ENCODE measurements at regions not wholly inside any gene's neighbourhood (a gene's known extent, or its start where the extent isn't known, plus 50 kb on each side); places are given as distances from the start of the nearest gene placed in this dataset.
A peak's percentile ranks its signal among the peaks of the same experiment; 100 is the strongest.

DNA sequence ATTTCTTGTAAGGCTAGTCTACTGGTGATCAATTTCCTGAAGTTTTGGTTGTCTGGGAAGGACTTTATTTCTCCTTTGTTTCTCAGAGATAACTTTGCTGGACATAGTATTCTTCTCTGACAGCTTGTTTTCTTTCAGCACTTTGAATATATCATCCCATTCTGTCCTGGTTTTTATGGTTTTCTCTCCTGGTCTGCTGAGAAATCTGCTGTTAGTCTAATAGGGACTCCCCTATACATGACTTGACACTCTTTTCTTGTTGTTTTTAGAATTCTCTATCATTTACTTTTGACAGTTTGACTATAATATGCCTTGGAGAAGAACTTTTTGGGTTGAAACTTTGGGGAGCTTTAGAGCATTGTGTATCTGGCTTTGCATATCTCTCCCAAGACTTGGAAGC lies 112.5 kb downstream of the PRL start:
- H3K27me3 ChIP-seq (ENCODE audit: insufficient read depth, poor library complexity, severe bottlenecking), result no peaks in the 10 kb centered on the region
- H3K9me3 ChIP-seq (ENCODE audit: severe bottlenecking), result peaks cover 2% of the 10 kb centered on the region
- no peak overlapping the region for H3K27ac ChIP-seq (ENCODE audit: poor library complexity, severe bottlenecking)
- H3K4me3 ChIP-seq (ENCODE audit: severe bottlenecking), result no peak overlapping the region
- H3K4me1 ChIP-seq (ENCODE audit: insufficient read depth, poor library complexity, severe bottlenecking), result no peaks in the 10 kb centered on the region
- DNase-seq (ENCODE audit: low spot score) (no peak), ATAC-seq (ENCODE audit: low read depth) (no peak)
- H3K36me3 ChIP-seq (ENCODE audit: low read depth), result no peaks in the 10 kb centered on the region
- TF ChIP-seq, protein P1, sequence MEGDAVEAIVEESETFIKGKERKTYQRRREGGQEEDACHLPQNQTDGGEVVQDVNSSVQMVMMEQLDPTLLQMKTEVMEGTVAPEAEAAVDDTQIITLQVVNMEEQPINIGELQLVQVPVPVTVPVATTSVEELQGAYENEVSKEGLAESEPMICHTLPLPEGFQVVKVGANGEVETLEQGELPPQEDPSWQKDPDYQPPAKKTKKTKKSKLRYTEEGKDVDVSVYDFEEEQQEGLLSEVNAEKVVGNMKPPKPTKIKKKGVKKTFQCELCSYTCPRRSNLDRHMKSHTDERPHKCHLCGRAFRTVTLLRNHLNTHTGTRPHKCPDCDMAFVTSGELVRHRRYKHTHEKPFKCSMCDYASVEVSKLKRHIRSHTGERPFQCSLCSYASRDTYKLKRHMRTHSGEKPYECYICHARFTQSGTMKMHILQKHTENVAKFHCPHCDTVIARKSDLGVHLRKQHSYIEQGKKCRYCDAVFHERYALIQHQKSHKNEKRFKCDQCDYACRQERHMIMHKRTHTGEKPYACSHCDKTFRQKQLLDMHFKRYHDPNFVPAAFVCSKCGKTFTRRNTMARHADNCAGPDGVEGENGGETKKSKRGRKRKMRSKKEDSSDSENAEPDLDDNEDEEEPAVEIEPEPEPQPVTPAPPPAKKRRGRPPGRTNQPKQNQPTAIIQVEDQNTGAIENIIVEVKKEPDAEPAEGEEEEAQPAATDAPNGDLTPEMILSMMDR (IDR thresholded peaks at IDR 0.05; ENCODE audit: poor library complexity, severe bottlenecking), result no peak

DNA sequence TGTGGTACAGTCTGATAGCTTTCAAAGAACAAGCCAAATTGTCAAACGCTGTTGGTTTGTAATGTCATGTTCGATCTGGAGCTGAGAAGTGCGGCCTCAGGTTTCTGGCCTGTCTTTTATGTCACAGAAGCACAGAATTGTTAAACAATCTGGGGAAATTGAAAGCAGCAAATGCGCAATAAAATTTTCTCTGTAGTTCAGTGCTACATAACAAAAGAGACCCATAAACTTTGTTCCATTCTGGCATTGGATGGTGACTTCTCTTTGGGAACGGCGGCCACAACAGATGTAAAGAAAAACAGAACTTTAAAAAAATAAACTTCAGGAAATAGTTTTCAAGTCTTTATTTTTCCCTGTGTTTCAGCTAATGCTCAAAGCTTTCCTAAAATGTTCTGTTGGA lies 106.9 kb downstream of the PRL start:
- Histone ChIP-seq H3K36me3 (ENCODE audit: low read depth) (no peaks in the 10 kb centered on the region), H3K4me1 (ENCODE audit: insufficient read depth, poor library complexity, severe bottlenecking) (peaks cover 8% of the 10 kb centered on the region), H3K4me3 (ENCODE audit: severe bottlenecking) (no peak overlapping the region), H3K27ac (ENCODE audit: poor library complexity, severe bottlenecking) (no peak overlapping the region), H3K27me3 (ENCODE audit: insufficient read depth, poor library complexity, severe bottlenecking) (no peaks in the 10 kb centered on the region), H3K9me3 (ENCODE audit: severe bottlenecking) (no peaks in the 10 kb centered on the region)
- TF ChIP-seq, protein P1 (IDR thresholded peaks at IDR 0.05; ENCODE audit: poor library complexity, severe bottlenecking), result no peak
- ATAC-seq (ENCODE audit: low read depth), result no peak
- no peak for DNase-seq (ENCODE audit: low spot score)

DNA sequence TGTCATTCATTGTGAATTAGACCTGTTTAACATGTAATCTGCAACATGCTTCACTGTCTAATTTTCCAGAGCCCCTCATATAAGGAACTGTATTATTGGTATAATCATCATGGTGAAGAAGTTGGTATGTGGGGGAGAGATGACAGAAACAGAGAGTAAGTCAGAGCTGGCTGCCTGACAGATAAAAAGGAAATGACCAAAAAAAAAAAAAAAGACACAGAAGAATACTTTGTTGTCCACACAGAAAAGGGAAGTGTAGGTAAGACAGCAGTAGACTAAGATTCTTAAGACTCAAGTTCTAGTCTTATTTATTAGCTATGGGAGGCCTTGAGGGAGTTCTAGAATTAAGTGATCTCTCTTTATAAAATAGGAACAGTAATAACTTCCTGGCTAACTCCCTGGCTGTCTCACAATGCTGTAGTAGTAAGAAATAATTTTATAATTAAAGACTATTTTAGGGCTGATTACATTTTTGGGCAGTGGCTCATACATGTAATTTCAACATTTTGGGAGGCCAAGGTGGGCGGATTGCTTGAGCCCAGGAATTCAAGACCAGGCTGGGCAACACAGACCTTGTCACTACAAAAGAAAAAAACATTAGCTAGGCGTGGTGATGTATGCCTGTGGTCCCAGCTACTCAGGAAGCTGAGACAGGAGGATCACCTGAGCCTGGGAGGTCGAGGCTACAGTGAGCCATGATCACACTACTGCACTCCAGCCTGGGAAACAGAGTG lies 102.5 kb downstream of the PRL start:
- DNase-seq (ENCODE audit: low spot score) (no peak), ATAC-seq (ENCODE audit: low read depth) (peak; percentile 62; the same call in 2 of the 3 replicates)
- Histone ChIP-seq H3K27me3 (ENCODE audit: insufficient read depth, poor library complexity, severe bottlenecking) (no peaks in the 10 kb centered on the region), H3K4me1 (ENCODE audit: insufficient read depth, poor library complexity, severe bottlenecking) (peaks cover 9% of the 10 kb centered on the region), H3K4me3 (ENCODE audit: severe bottlenecking) (no peak overlapping the region), H3K9me3 (ENCODE audit: severe bottlenecking) (no peaks in the 10 kb centered on the region), H3K27ac (ENCODE audit: poor library complexity, severe bottlenecking) (peak overlapping the region; percentile 22), H3K36me3 (ENCODE audit: low read depth) (no peaks in the 10 kb centered on the region)
- TF ChIP-seq, protein P1 (IDR thresholded peaks at IDR 0.05; ENCODE audit: poor library complexity, severe bottlenecking), result no peak

DNA sequence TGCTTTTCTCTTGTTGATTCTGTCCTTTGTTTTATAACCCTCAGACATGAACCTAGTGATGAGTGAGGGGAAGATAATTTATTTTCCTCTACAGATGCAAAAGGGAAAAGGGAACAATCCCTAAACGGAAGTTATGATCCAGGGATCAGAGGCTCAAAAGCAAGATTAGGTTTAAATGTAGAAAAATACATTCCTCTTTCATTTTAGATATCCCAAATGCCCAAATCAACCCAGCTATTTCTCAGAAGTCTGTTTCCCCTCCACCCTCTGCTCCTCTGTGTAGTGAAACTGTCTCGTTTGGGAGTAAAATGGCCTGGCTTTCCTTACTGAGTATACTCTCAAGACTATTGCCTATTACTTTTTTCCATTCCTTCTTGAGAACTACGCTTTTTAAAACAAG lies 97.1 kb downstream of the PRL start:
- DNase-seq (ENCODE audit: low spot score) (no peak), ATAC-seq (ENCODE audit: low read depth) (no peak)
- TF ChIP-seq, protein P1 (IDR thresholded peaks at IDR 0.05; ENCODE audit: poor library complexity, severe bottlenecking), result no peak
- Histone ChIP-seq H3K27me3 (ENCODE audit: insufficient read depth, poor library complexity, severe bottlenecking) (no peaks in the 10 kb centered on the region), H3K9me3 (ENCODE audit: severe bottlenecking) (no peaks in the 10 kb centered on the region), H3K36me3 (ENCODE audit: low read depth) (no peaks in the 10 kb centered on the region), H3K4me3 (ENCODE audit: severe bottlenecking) (no peak overlapping the region), H3K4me1 (ENCODE audit: insufficient read depth, poor library complexity, severe bottlenecking) (peaks cover 3% of the 10 kb centered on the region), H3K27ac (ENCODE audit: poor library complexity, severe bottlenecking) (no peak overlapping the region)

DNA sequence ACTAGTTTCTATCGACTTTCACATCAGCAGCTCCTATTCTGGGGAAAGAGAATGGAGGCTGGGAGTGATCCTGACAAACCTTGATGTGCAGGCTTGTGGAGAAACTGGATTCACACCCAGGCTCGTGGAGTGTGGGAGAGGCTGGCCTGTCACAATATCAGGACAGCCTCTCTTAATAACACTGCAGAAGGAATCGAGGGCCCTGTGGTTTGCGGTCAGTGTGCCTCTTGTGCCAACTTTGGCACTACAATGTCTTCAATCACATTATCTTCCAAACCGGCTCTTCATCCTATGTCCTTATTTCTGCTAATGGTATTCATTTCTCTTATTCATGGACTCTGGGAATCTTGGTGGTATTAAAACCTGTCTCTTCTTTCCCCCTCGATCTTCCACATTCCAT lies 92.7 kb downstream of the PRL start:
- Histone ChIP-seq H3K27ac (ENCODE audit: poor library complexity, severe bottlenecking) (no peak overlapping the region), H3K4me1 (ENCODE audit: insufficient read depth, poor library complexity, severe bottlenecking) (no peaks in the 10 kb centered on the region), H3K36me3 (ENCODE audit: low read depth) (no peaks in the 10 kb centered on the region), H3K4me3 (ENCODE audit: severe bottlenecking) (no peak overlapping the region), H3K9me3 (ENCODE audit: severe bottlenecking) (no peaks in the 10 kb centered on the region), H3K27me3 (ENCODE audit: insufficient read depth, poor library complexity, severe bottlenecking) (no peaks in the 10 kb centered on the region)
- DNase-seq (ENCODE audit: low spot score) (no peak), ATAC-seq (ENCODE audit: low read depth) (no peak)
- TF ChIP-seq, protein P1 (IDR thresholded peaks at IDR 0.05; ENCODE audit: poor library complexity, severe bottlenecking), result no peak

Data from RWPE2 (cell line).